Neutrophil (primary cell): ENCODE measurements at regions not wholly inside any gene's neighbourhood (a gene's known extent, or its start where the extent isn't known, plus 50 kb on each side); places are given as distances from the start of the nearest gene placed in this dataset.

Experiments
- H3K27ac ChIP-seq: fragments of 200-600 bp; sonication (generic); 2 replicates; pipeline ENCODE4 v1.5.1; 2016; ENCODE audit warnings: mild to moderate bottlenecking, moderate library complexity
- H3K27me3 ChIP-seq: fragments of 200-600 bp; sonication (generic); 2 replicates; pipeline ENCODE4 v1.6.0; 2016; ENCODE audit warnings: mild to moderate bottlenecking
- H3K36me3 ChIP-seq: fragments of 200-600 bp; sonication (generic); 2 replicates; pipeline ENCODE4 v1.5.1; 2017
- H3K4me1 ChIP-seq, 2 experiments: fragments of 200-600 bp in 1 of 2; sonication (generic) in 1 of 2; 1 replicate in 1 of 2; 2 replicates in 1 of 2; pipeline versions ENCODE4 v1.5.1 to v1.6.1; 2013 to 2016; ENCODE audit warnings: low read depth in 1 of 2, low read length in 1 of 2, mild to moderate bottlenecking in 1 of 2, moderate library complexity in 1 of 2; ENCODE audit not compliant: control insufficient read depth in 1 of 2, insufficient read depth in 1 of 2
- H3K4me3 ChIP-seq, 2 experiments: fragments of 200-600 bp in 1 of 2; sonication (generic) in 1 of 2; 1 replicate in 1 of 2; 2 replicates in 1 of 2; pipeline ENCODE4 v1.5.1; 2013 to 2016; ENCODE audit warnings: low read depth in 1 of 2, low read length in 1 of 2, mild to moderate bottlenecking in 1 of 2, moderate library complexity in 1 of 2
- H3K9me3 ChIP-seq: fragments of 200-600 bp; sonication (generic); 2 replicates; pipeline ENCODE4 v1.5.1; 2016
- TF ChIP-seq, protein P1 (sequence below): fragments of 200-600 bp; sonication (generic); IDR thresholded peaks from 2 replicates; pipeline ENCODE4 v1.5.1; 2016; ENCODE audit warnings: antibody characterized with exemption

DNA sequence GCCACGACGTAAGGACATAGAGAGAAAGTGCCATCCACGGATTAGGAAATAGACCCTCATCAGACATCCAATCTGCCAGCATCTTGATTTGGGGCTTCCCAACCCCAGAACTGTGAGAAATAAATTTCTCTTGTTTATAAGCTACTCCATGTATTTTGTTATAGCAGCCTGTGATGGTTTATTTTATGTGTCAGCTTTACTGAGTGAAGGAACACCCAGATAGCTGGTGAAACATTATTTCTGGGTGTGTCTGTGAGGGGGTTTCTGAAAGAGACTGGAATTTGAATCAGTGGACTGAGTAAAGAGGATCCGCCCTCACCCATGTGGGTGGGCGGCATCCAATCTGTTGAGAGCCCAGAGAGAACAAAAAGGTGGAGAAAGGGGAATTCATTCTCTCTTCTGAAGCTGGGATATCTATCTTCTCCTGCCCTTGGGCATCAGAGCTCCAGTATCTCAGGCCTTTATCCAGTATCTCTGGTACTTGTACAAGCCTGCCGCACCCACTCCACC is 131.5 kb upstream of the ANKFN1 start:
- H3K27ac ChIP-seq, result no peak overlapping the region
- TF ChIP-seq, protein P1, sequence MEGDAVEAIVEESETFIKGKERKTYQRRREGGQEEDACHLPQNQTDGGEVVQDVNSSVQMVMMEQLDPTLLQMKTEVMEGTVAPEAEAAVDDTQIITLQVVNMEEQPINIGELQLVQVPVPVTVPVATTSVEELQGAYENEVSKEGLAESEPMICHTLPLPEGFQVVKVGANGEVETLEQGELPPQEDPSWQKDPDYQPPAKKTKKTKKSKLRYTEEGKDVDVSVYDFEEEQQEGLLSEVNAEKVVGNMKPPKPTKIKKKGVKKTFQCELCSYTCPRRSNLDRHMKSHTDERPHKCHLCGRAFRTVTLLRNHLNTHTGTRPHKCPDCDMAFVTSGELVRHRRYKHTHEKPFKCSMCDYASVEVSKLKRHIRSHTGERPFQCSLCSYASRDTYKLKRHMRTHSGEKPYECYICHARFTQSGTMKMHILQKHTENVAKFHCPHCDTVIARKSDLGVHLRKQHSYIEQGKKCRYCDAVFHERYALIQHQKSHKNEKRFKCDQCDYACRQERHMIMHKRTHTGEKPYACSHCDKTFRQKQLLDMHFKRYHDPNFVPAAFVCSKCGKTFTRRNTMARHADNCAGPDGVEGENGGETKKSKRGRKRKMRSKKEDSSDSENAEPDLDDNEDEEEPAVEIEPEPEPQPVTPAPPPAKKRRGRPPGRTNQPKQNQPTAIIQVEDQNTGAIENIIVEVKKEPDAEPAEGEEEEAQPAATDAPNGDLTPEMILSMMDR, result no peak
- H3K4me3 ChIP-seq, result no peak overlapping the region
- H3K27me3 ChIP-seq, result no peaks in the 10 kb centered on the region
- no peaks in the 10 kb centered on the region for H3K36me3 ChIP-seq
- H3K4me1 ChIP-seq, result peaks cover 42 to 52% of the 10 kb centered on the region in 2 experiments
- H3K9me3 ChIP-seq, result no peaks in the 10 kb centered on the region

DNA sequence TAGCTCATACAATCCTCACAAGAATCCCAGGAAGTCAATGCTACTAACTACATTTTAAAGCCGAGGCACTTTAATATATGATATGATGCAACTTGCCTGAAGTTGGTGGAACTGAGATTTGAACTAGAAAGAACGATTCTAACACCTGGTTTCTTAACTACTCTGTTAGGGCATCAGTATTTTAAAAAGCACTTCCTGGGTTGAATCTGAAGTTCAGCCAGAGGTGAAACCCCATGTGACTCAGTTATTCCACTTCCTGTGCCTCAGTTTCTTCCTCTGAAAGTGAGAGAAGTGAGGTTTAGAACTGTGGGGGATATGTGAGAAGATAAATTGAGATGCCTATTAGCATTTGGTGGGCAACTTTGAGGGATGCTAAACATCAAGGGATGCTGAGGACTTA is 129.4 kb upstream of the ANKFN1 start:
- TF ChIP-seq, protein P1, result no peak
- H3K4me1 ChIP-seq, result peaks cover 55 to 70% of the 10 kb centered on the region in 2 experiments
- no peaks in the 10 kb centered on the region for H3K36me3 ChIP-seq
- H3K9me3 ChIP-seq, result no peaks in the 10 kb centered on the region
- no peaks in the 10 kb centered on the region for H3K27me3 ChIP-seq
- peak overlapping the region; percentile 70 for H3K27ac ChIP-seq
- no peak overlapping the region for H3K4me3 ChIP-seq

DNA sequence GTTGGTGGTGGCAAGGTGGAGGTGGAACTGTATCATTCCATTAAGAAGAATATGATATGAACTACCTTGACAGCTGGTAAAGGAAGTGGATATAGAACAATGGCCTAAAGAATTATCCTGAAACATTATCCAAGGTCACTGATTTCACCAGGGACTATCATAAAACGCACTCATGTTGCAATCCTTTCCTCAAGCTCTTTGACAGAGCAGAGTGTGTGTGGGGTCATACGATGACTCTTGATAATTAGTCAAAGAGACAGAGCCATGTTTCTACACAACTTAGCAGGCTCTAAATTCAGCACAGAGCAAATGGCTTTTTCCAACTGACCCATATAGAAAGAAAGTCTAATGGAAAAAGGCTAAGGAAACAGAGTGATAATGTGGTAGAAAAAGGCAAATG is 126.4 kb upstream of the ANKFN1 start:
- no peaks in the 10 kb centered on the region for H3K36me3 ChIP-seq
- H3K27me3 ChIP-seq, result no peaks in the 10 kb centered on the region

DNA sequence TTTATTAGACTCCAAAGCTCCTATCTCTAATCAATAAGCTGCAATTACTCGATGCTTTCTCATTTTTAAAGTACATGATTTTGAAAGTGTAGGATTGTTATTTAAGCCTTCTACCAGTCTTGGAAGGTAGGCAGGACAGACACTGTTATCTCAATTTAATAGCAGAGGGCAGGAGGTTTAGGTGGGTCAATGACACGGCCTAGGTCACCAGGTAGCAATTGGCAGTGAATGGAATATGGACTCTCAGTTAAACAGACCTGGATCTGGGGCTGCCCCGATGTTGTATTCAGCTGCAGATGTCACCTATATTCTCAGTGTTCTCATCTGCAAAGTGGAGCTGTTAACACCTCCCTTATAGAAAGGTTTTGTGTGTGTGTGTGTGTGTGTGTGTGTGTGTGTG is 124.4 kb upstream of the ANKFN1 start:
- H3K27me3 ChIP-seq, result no peaks in the 10 kb centered on the region
- H3K27ac ChIP-seq, result no peak overlapping the region
- H3K9me3 ChIP-seq, result no peaks in the 10 kb centered on the region
- no peaks in the 10 kb centered on the region for H3K36me3 ChIP-seq
- H3K4me1 ChIP-seq, result peaks cover 21 to 31% of the 10 kb centered on the region in 2 experiments
- H3K4me3 ChIP-seq, result no peak overlapping the region
- TF ChIP-seq, protein P1, result no peak

More for the DNA sequence above, 126.4 kb upstream of the ANKFN1 start:
- TF ChIP-seq, protein P1, result no peak
- Histone ChIP-seq H3K27ac (no peak overlapping the region), H3K9me3 (no peaks in the 10 kb centered on the region), H3K4me3 (no peak overlapping the region), H3K4me1 (peaks cover 40 to 50% of the 10 kb centered on the region in 2 experiments)

DNA sequence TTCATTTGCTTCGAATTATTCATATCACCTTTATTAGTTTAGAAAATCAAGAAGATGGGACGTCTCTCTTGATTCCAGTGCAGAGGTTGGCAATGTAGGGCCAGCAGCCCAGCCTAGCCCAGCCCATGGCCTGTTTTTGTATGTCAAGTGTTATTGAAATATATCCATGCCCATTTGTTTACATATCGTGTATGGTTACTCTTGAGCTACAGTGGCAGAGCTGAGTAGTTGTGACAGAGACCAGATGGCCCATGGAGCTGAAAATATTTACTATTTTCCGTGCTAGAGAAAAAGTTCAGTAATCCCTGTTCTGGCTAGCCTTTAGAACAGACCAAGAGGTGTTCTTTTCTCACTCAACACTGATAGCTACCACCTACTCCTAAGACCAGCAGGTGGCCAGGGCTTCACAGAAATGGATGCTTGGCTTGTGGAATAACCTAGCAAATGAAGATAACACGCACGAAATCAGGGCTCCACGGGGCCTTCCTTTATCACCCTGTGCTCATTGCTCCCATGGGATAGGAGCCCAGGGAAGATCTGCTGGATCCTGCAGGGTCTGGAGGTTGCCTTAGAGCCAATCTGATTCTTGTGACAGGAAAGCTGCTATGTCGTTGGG is 123.2 kb upstream of the ANKFN1 start:
- no peaks in the 10 kb centered on the region for H3K9me3 ChIP-seq
- TF ChIP-seq, protein P1, result no peak
- H3K27me3 ChIP-seq, result no peaks in the 10 kb centered on the region
- no peak overlapping the region for H3K27ac ChIP-seq
- no peak overlapping the region for H3K4me3 ChIP-seq
- peaks cover 13 to 21% of the 10 kb centered on the region in 2 experiments for H3K4me1 ChIP-seq
- no peaks in the 10 kb centered on the region for H3K36me3 ChIP-seq
